ENCODE measurements at regions not wholly inside any gene's neighbourhood (a gene's known extent, or its start where the extent isn't known, plus 50 kb on each side); places are given as distances from the start of the nearest gene placed in this dataset.

DNA sequence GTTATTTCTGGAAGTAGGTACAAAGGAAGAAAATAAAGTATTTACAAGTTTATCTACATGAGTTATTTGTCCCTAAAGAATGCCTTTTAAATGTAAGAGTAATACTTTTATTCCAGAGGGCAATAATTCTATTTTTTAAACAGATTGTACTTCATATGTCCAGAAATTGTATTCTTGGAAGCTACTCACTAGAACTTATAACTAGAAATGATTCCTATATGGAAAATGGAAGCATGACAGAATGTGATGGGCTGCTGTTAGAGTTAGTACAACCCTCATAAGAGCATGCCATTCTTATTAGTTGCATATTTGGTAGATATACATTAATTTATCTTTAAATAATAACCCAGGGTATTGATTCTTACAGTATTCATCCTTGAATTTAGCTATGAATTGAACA lies 362.0 kb downstream of the FSIP2 start (continued):
- no peak for TF ChIP-seq RAD21 (IDR thresholded peaks at IDR 0.05)

DNA sequence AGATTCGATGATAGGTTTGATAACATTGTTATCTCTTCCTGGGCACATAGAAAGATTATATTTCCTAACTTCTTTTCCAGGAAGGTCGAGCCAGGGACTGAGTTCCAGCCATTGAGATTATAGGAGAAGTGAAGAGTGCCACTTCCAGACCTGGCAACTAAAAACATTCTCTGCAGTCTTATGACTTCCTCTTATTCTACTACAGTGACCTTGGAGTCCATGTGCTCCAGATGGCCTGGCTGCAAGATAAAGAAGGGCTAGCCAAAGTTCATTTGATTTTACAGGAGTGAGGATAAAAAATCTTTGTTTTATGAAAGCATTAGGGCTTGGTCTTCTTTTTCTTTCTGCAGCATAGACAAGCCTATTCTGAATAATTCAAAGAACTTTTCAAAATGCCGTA lies 363.0 kb downstream of the FSIP2 start:
- peaks cover 0 to 7% (median 3%) of the 10 kb centered on the region in 4 donors for H3K4me1 ChIP-seq (ENCODE audit: control insufficient read depth in 4 of 4, insufficient read depth in 4 of 4, low read length in 3 of 4)
- DNase-seq (ENCODE audit: low spot score): no peak
- H3K9ac ChIP-seq (ENCODE audit: low read depth in 1 of 2, low read length in 2 of 2): no peak overlapping the region
- TF ChIP-seq YY1 (IDR thresholded peaks at IDR 0.05) (no peak), FOXA1 (IDR thresholded peaks at IDR 0.05) (no peak), GABPA (IDR thresholded peaks at IDR 0.05 in 1 of 2, conservative IDR thresholded peaks at IDR 0.05 in 1 of 2) (no peak), RXRA (IDR thresholded peaks at IDR 0.05) (no peak), RAD21 (IDR thresholded peaks at IDR 0.05) (no peak), SP1 (IDR thresholded peaks at IDR 0.05) (no peak), FOXA2 (IDR thresholded peaks at IDR 0.05) (no peak)
- TF ChIP-seq, protein P1, sequence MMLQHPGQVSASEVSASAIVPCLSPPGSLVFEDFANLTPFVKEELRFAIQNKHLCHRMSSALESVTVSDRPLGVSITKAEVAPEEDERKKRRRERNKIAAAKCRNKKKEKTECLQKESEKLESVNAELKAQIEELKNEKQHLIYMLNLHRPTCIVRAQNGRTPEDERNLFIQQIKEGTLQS (IDR thresholded peaks at IDR 0.05): no peak
- TF ChIP-seq, protein P2, sequence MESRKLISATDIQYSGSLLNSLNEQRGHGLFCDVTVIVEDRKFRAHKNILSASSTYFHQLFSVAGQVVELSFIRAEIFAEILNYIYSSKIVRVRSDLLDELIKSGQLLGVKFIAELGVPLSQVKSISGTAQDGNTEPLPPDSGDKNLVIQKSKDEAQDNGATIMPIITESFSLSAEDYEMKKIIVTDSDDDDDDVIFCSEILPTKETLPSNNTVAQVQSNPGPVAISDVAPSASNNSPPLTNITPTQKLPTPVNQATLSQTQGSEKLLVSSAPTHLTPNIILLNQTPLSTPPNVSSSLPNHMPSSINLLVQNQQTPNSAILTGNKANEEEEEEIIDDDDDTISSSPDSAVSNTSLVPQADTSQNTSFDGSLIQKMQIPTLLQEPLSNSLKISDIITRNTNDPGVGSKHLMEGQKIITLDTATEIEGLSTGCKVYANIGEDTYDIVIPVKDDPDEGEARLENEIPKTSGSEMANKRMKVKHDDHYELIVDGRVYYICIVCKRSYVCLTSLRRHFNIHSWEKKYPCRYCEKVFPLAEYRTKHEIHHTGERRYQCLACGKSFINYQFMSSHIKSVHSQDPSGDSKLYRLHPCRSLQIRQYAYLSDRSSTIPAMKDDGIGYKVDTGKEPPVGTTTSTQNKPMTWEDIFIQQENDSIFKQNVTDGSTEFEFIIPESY (IDR thresholded peaks at IDR 0.05): no peak
- H3K27ac ChIP-seq (ENCODE audit: low read depth in 1 of 2, low read length in 2 of 2): no peak overlapping the region
- H3K36me3 ChIP-seq (ENCODE audit: control insufficient read depth in 4 of 4, insufficient read depth in 3 of 4, low read depth in 1 of 4, low read length in 3 of 4): no peaks in the 10 kb centered on the region
- H3K4me3 ChIP-seq (ENCODE audit: low read depth in 1 of 3, low read length in 3 of 3): no peak overlapping the region
- no peaks in the 10 kb centered on the region for H3K27me3 ChIP-seq (ENCODE audit: control insufficient read depth in 4 of 4, insufficient read depth in 4 of 4, low read length in 3 of 4)
- H3K9me3 ChIP-seq (ENCODE audit: control insufficient read depth in 4 of 4, low read length in 3 of 4): no peaks in the 10 kb centered on the region
- WGBS: 67% methylated on average over 3 of the region's 3 CpGs

DNA sequence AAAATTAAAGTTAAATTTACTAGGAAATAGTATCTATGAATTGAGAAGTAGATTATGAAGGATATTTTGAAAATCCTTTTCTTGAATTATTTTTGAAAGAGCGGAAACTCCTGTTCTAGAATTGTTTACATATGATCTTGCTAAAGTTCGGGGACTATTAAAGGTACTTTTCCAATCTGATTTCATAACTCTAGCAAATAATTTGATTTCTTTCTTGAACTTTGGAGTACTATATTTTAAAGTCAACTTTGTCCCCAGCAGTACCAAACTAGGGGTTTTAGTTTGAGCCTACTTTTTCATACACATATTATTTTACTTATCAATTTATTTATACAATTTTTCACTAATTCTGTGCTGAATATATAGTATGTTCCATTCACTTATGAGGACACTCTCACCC lies 364.7 kb downstream of the FSIP2 start:
- no peaks in the 10 kb centered on the region for H3K27me3 ChIP-seq (ENCODE audit: control insufficient read depth in 4 of 4, insufficient read depth in 4 of 4, low read length in 3 of 4)
- TF ChIP-seq GABPA (IDR thresholded peaks at IDR 0.05 in 1 of 2, conservative IDR thresholded peaks at IDR 0.05 in 1 of 2) (no peak), TAF1 (conservative IDR thresholded peaks at IDR 0.05) (no peak), FOXA2 (IDR thresholded peaks at IDR 0.05) (no peak), YY1 (IDR thresholded peaks at IDR 0.05) (no peak), RAD21 (IDR thresholded peaks at IDR 0.05) (no peak), HNF4G (IDR thresholded peaks at IDR 0.05) (peak; percentile 16), JUND (IDR thresholded peaks at IDR 0.05) (no peak), FOXA1 (IDR thresholded peaks at IDR 0.05) (no peak), HNF4A (conservative IDR thresholded peaks at IDR 0.05) (peak; percentile 60 to 73)
- TF ChIP-seq, protein P2 (IDR thresholded peaks at IDR 0.05): no peak
- TF ChIP-seq, protein P3, sequence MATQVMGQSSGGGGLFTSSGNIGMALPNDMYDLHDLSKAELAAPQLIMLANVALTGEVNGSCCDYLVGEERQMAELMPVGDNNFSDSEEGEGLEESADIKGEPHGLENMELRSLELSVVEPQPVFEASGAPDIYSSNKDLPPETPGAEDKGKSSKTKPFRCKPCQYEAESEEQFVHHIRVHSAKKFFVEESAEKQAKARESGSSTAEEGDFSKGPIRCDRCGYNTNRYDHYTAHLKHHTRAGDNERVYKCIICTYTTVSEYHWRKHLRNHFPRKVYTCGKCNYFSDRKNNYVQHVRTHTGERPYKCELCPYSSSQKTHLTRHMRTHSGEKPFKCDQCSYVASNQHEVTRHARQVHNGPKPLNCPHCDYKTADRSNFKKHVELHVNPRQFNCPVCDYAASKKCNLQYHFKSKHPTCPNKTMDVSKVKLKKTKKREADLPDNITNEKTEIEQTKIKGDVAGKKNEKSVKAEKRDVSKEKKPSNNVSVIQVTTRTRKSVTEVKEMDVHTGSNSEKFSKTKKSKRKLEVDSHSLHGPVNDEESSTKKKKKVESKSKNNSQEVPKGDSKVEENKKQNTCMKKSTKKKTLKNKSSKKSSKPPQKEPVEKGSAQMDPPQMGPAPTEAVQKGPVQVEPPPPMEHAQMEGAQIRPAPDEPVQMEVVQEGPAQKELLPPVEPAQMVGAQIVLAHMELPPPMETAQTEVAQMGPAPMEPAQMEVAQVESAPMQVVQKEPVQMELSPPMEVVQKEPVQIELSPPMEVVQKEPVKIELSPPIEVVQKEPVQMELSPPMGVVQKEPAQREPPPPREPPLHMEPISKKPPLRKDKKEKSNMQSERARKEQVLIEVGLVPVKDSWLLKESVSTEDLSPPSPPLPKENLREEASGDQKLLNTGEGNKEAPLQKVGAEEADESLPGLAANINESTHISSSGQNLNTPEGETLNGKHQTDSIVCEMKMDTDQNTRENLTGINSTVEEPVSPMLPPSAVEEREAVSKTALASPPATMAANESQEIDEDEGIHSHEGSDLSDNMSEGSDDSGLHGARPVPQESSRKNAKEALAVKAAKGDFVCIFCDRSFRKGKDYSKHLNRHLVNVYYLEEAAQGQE (IDR thresholded peaks at IDR 0.05): no peak
- TF ChIP-seq, protein P1 (IDR thresholded peaks at IDR 0.05): no peak
- no peak overlapping the region for H3K4me3 ChIP-seq (ENCODE audit: low read depth in 1 of 3, low read length in 3 of 3)
- no peak for DNase-seq (ENCODE audit: low spot score)
- peaks cover 0 to 12% (median 3%) of the 10 kb centered on the region in 4 donors for H3K4me1 ChIP-seq (ENCODE audit: control insufficient read depth in 4 of 4, insufficient read depth in 4 of 4, low read length in 3 of 4)
- no peak overlapping the region for H3K9ac ChIP-seq (ENCODE audit: low read depth in 1 of 2, low read length in 2 of 2)
- WGBS: 41% methylated on average over 2 of the region's 2 CpGs
- H3K36me3 ChIP-seq (ENCODE audit: control insufficient read depth in 4 of 4, insufficient read depth in 3 of 4, low read depth in 1 of 4, low read length in 3 of 4): no peaks in the 10 kb centered on the region
- H3K27ac ChIP-seq (ENCODE audit: low read depth in 1 of 2, low read length in 2 of 2): no peak overlapping the region
- no peaks in the 10 kb centered on the region for H3K9me3 ChIP-seq (ENCODE audit: control insufficient read depth in 4 of 4, low read length in 3 of 4)

Measured in liver (tissue), 7 donors.